Choroid plexus epithelial cell (primary cell): ENCODE measurements at regions not wholly inside any gene's neighbourhood (a gene's known extent, or its start where the extent isn't known, plus 50 kb on each side); places are given as distances from the start of the nearest gene placed in this dataset.

Experiments used
- DNase-seq: peaks from one replicate; pipeline ENCODE4 v3.0.0-alpha.2; 2010; ENCODE audit warnings: low read depth
- H3K4me3 ChIP-seq: 2 replicates; pipeline ENCODE4 v1.5.1; 2011; ENCODE audit warnings: low read depth, mild to moderate bottlenecking, control low read depth, low read length, moderate library complexity
- TF ChIP-seq, protein P1 (sequence below): conservative IDR thresholded peaks from 2 replicates; pipeline ENCODE4 v1.5.1; 2011; ENCODE audit warnings: low read depth, mild to moderate bottlenecking, control low read depth, inconsistent platforms, low read length, moderate library complexity

DNA sequence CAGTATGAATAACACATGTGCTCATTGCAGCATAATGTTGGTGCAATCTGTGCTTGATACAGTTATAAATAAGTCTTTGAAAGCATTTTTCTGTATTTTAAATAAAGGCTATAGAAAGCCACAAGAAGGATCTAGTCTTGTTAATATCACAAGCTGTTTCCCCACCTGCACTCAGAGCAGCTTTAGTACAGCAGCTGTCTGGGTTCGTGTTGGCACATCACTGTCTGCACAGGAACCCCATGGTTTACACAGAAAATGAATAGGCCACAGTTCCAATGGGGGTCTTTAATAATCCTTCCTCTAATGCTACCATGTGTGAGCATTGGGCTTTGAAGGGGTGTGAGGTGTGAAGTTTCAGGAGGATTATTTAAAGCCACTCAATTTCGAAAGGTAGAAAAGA, 2269.7 kb downstream of the MAT2B start:
- no peak overlapping the region for H3K4me3 ChIP-seq
- no peak for DNase-seq
- TF ChIP-seq, protein P1, sequence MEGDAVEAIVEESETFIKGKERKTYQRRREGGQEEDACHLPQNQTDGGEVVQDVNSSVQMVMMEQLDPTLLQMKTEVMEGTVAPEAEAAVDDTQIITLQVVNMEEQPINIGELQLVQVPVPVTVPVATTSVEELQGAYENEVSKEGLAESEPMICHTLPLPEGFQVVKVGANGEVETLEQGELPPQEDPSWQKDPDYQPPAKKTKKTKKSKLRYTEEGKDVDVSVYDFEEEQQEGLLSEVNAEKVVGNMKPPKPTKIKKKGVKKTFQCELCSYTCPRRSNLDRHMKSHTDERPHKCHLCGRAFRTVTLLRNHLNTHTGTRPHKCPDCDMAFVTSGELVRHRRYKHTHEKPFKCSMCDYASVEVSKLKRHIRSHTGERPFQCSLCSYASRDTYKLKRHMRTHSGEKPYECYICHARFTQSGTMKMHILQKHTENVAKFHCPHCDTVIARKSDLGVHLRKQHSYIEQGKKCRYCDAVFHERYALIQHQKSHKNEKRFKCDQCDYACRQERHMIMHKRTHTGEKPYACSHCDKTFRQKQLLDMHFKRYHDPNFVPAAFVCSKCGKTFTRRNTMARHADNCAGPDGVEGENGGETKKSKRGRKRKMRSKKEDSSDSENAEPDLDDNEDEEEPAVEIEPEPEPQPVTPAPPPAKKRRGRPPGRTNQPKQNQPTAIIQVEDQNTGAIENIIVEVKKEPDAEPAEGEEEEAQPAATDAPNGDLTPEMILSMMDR = no peak

DNA sequence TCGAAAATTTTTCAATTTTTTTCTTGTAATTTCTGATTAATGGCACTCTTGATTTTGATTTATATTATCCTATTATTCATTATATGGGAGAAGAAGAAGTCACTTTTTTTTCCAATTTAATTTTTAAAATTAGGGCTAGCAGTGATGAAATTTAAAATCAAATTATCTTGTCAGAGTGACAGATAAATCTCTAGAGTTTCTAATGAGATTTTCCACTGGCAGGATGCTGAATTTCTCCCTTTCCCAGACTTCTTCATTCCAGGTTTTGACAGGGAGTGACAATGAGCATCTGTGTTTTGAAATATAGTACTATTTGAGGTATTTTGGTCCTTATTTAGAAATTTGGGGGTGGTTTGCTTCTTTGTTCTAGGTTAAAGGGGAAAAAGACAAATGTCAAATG, 2274.1 kb downstream of the MAT2B start:
- TF ChIP-seq, protein P1 = no peak
- no peak for DNase-seq
- no peak overlapping the region for H3K4me3 ChIP-seq

DNA sequence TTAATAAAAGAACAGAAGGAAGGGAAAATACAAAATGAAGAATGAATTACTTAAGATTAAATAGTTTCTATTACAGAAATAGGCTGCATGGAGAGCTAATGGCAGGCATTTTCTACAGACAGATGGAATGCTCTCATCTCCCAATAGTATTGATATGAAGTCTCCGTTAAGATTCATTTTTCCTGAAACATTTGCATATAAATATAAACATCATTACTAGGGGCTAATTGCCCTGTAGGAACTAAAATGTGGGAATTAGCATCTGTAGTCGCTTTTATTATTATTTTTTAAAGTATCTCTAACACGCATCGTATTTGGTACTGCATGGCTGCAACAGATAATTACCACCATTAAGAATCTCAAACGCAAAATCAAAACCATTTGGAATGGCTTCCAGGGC, 2275.5 kb downstream of the MAT2B start:
- TF ChIP-seq, protein P1 = no peak
- H3K4me3 ChIP-seq = no peak overlapping the region
- DNase-seq = no peak

DNA sequence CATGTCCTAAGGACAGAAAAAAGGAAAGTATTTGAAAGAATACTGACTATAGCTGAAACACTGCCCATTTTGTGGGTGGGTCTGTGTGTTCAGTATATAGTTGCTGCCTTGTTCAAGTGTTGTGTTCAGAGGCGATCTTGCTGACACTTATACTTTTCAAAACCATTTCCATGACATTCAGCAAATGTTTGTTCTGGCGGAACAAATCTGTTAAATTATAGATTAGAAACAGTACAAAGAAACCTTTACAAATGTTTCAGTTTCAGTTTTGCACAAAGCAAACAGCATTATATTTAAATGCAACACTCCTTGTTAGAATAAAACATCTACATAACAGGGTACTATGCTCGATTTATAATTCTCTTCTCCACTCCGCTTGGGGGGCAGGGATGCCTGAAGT, 2276.3 kb downstream of the MAT2B start:
- TF ChIP-seq, protein P1 = no peak
- no peak for DNase-seq
- no peak overlapping the region for H3K4me3 ChIP-seq

DNA sequence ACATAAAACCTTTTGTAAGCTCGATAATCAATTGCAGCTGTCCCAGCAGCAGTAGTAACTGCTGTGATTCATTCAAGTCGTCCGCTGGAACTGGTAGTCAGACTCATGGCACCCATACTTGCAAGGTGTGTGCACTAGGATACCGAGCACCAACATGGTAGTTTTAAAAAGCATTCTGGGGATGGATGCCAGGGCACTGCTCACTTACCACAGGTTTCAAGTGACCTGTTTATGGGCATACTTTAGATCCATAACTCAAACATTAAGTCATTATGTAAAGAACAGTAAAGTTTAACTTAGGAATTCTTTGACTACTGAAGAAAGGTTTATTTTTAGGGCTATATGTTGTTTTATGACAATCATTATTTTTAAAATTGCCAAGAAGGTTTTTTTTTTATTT, 2277.6 kb downstream of the MAT2B start:
- no peak for DNase-seq
- TF ChIP-seq, protein P1 = no peak
- no peak overlapping the region for H3K4me3 ChIP-seq

DNA sequence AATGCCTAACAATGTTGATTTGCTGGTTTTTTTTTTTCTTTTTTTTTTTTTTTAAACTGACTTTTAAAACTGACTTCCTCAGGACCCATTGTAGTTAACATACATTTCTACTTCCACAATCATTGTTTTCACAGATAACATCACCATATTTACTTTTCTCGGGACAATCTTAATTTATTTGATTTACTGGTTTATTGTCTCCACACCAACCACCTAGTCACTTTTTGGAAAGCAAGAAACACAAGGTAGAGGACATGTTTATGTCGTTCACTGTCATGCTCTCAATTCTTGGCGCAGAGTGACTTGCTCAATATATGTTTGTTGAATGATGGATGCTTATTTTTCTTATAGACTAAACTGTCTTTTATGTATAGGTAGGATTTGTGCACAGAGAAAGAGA, 2280.7 kb downstream of the MAT2B start:
- TF ChIP-seq, protein P1 = no peak
- no peak for DNase-seq

DNA sequence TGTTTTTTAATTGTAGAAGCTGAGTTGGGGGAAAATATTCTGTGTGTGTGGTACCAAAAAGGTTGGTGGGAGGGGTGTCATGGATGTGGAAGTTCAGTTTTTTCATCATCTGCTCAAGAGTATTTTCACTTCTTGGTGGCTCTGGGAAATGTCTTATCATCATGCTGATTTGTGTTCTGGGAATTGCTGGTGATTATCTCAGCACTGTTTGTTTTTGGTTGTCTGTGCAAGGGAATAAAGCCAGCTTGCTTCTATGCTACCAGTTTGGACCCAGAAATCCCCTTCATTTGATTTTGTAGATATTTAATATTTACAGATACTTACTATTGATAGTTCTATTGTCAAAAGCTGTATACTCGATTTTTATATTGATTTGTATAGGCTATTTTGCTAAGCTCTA, 2289.7 kb downstream of the MAT2B start:
- DNase-seq = no peak
- TF ChIP-seq, protein P1 = no peak
- no peak overlapping the region for H3K4me3 ChIP-seq

More for the DNA sequence above, 2280.7 kb downstream of the MAT2B start:
- H3K4me3 ChIP-seq = no peak overlapping the region
